ENCODE measurements at regions not wholly inside any gene's neighbourhood (a gene's known extent, or its start where the extent isn't known, plus 50 kb on each side); places are given as distances from the start of the nearest gene placed in this dataset.

DNA sequence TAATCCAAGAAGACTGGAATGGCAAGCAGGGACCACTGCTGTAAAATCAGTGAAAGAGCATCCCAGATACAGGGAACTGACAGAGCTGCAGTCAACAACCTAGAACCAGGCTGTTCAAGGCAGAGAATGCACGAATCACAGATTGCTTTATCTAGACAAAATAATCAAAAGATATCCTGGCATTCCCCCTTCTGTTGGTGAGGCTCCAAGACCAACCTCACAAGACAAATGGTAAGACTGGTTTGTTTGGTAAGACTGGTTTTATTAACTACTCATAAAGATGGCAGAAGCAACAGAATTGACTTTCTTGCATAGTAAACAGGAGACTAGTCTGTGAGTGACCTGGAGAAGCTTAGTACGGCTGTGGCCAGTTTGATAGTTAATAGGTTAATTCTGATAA is 88.8 kb upstream of the AHI1 start:
- 83% methylated on average over 2 of the region's 2 CpGs; no CpG with 5 or more reads in 1 of the 2 experiments for WGBS, 2 experiments (ENCODE audit: extremely low coverage in 1 of 2, insufficient coverage in 1 of 2, insufficient read length in 1 of 2, insufficient replicate concordance in 2 of 2, low coverage in 1 of 2, low lambda C conversion rate in 2 of 2, missing lambda C conversion rate in 1 of 2)
- Histone ChIP-seq H3K23me2 (ENCODE audit: low read depth, low read length) (no peaks in the 10 kb centered on the region), H3K27me3 (replicated peaks in 1 of 4; ENCODE audit: control insufficient read depth in 3 of 4, extremely low read depth in 1 of 4, insufficient read depth in 3 of 4, low read length in 3 of 4) (no peaks in the 10 kb centered on the region), H3K9me3 (ENCODE audit: insufficient read depth in 2 of 2, low read depth in 1 of 2, low read length in 1 of 2) (no peaks in the 10 kb centered on the region), H3K79me2 (ENCODE audit: control insufficient read depth in 1 of 2, insufficient read depth in 2 of 2, low read length in 2 of 2) (no peaks in the 10 kb centered on the region), H3K4me1 (replicated peaks in 1 of 4; ENCODE audit: control insufficient read depth in 3 of 4, insufficient read depth in 4 of 4, low read length in 3 of 4) (peaks cover 0 to 3% (median 1%) of the 10 kb centered on the region in 4 experiments; a peak in 3 of 7 replicates), H4K91ac (replicated peaks; ENCODE audit: insufficient read length, low read length) (no peak overlapping the region), H2BK12ac (ENCODE audit: low read depth, low read length) (no peak overlapping the region), H3K4ac (replicated peaks; ENCODE audit: insufficient read length, low read depth, low read length) (no peak overlapping the region), H2BK120ac (replicated peaks; ENCODE audit: low read depth, low read length) (no peak overlapping the region), H4K5ac (ENCODE audit: insufficient read length, low read depth, low read length) (no peak overlapping the region), H2BK5ac (ENCODE audit: low read depth, low read length) (no peak overlapping the region), H3K36me3 (ENCODE audit: control insufficient read depth in 2 of 4, insufficient read depth in 4 of 4, low read length in 3 of 4) (no peaks in the 10 kb centered on the region), H4K8ac (ENCODE audit: extremely low read depth, insufficient read depth, low read length) (no peak overlapping the region), H2BK15ac (ENCODE audit: low read length) (no peak overlapping the region), H2AFZ (ENCODE audit: low read length) (no peak overlapping the region), H3K4me3 (ENCODE audit: extremely low read depth in 1 of 4, insufficient read depth in 2 of 4, low read depth in 3 of 4, low read length in 4 of 4) (no peak overlapping the region), H3K9ac (replicated peaks in 1 of 4; ENCODE audit: extremely low read depth in 1 of 4, low read depth in 3 of 4, low read length in 3 of 4) (no peak overlapping the region), H3K27ac (ENCODE audit: low read depth, low read length) (no peak overlapping the region), H3K56ac (replicated peaks; ENCODE audit: insufficient read length, low read depth, low read length) (no peak overlapping the region), H2AK5ac (ENCODE audit: low read depth, low read length) (no peak overlapping the region), H3K4me2 (ENCODE audit: insufficient read depth in 1 of 2, low read depth in 2 of 2, low read length in 2 of 2) (no peak overlapping the region), H3K18ac (ENCODE audit: extremely low read depth, low read length) (no peak overlapping the region), H3K79me1 (ENCODE audit: low read depth, low read length) (no peaks in the 10 kb centered on the region), H3K14ac (ENCODE audit: insufficient read length) (no peak overlapping the region), H3K23ac (ENCODE audit: insufficient read length) (no peak overlapping the region), H4K20me1 (replicated peaks in 1 of 2; ENCODE audit: control insufficient read depth in 1 of 2, insufficient read depth in 2 of 2, low read length in 2 of 2) (no peaks in the 10 kb centered on the region), H2BK20ac (ENCODE audit: low read length) (no peak overlapping the region)
- DNase-seq (ENCODE audit: low read depth in 1 of 2, low spot score in 2 of 2): no peak
- ChIA-PET CTCF (ENCODE audit: partially characterized antibody) (no interaction called here), POLR2A (ENCODE audit: partially characterized antibody) (no interaction called here)
- no peak for FAIRE-seq
- TF ChIP-seq SAP30 (IDR thresholded peaks at IDR 0.05; ENCODE audit: insufficient read depth, insufficient replicate concordance, low read length): no peak
- no peak for TF ChIP-seq FOSL1 (IDR thresholded peaks at IDR 0.05; ENCODE audit: insufficient read depth, low read depth, low read length)
- TF ChIP-seq PHF8 (conservative IDR thresholded peaks at IDR 0.05; ENCODE audit: low read depth, low read length): no peak
